ENCODE measurements at regions not wholly inside any gene's neighbourhood (a gene's known extent, or its start where the extent isn't known, plus 50 kb on each side); places are given as distances from the start of the nearest gene placed in this dataset.
A peak's percentile ranks its signal among the peaks of the same experiment; 100 is the strongest.

GRCh38 chr3:973340-973739 is 119.5 kb upstream of the CNTN6 start:
- no peak for TF ChIP-seq CTCF (IDR thresholded peaks at IDR 0.05; ENCODE audit: low read depth, low read length)
- no peak overlapping the region for H3K4me3 ChIP-seq (replicated peaks in 1 of 2; ENCODE audit: low read depth in 2 of 2, low read length in 2 of 2)
- no peak for DNase-seq (ENCODE audit: low read depth in 2 of 2)

- DNase-seq (ENCODE audit: low read depth in 2 of 2) = peak in 1 of 2 donors; percentile 9
- no peak for TF ChIP-seq CTCF (IDR thresholded peaks at IDR 0.05; ENCODE audit: low read depth, low read length)
- H3K4me3 ChIP-seq (replicated peaks in 1 of 2; ENCODE audit: low read depth in 2 of 2, low read length in 2 of 2) = no peak overlapping the region
Observed at GRCh38 chr3:976006-976405, 116.8 kb upstream of the CNTN6 start.

DNA sequence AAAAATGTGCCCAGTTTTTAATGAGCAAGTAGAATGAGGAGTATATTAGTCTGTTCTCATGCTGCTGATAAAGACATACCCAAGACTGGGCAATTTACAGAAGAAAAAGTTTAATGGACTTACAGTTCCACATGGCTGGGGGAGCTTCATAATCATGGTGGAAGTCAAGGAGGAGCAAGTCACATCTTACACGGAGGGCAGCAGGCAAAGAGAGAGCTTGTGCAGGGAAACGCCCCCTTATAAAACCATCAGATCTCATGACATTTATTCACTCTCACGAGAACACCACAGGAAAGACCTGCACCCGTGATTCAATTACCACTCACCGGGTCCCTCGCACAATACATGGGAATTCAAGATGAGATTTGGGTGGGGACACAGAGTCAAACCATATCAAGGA is 111.7 kb upstream of the CNTN6 start:
- H3K4me3 ChIP-seq (replicated peaks in 1 of 2; ENCODE audit: low read depth in 2 of 2, low read length in 2 of 2) = no peak overlapping the region
- TF ChIP-seq CTCF (IDR thresholded peaks at IDR 0.05; ENCODE audit: low read depth, low read length) = no peak
- DNase-seq (ENCODE audit: low read depth in 2 of 2) = no peak

- TF ChIP-seq CTCF (IDR thresholded peaks at IDR 0.05; ENCODE audit: low read depth, low read length) = no peak
- no peak for DNase-seq (ENCODE audit: low read depth in 2 of 2)
- H3K4me3 ChIP-seq (replicated peaks in 1 of 2; ENCODE audit: low read depth in 2 of 2, low read length in 2 of 2) = no peak overlapping the region
Observed at GRCh38 chr3:988785-989184, 104.0 kb upstream of the CNTN6 start.

- no peak for TF ChIP-seq CTCF (IDR thresholded peaks at IDR 0.05; ENCODE audit: low read depth, low read length)
- no peak for DNase-seq (ENCODE audit: low read depth in 2 of 2)
- no peak overlapping the region for H3K4me3 ChIP-seq (replicated peaks in 1 of 2; ENCODE audit: low read depth in 2 of 2, low read length in 2 of 2)
Observed at GRCh38 chr3:992871-993270, 100.0 kb upstream of the CNTN6 start.

DNA sequence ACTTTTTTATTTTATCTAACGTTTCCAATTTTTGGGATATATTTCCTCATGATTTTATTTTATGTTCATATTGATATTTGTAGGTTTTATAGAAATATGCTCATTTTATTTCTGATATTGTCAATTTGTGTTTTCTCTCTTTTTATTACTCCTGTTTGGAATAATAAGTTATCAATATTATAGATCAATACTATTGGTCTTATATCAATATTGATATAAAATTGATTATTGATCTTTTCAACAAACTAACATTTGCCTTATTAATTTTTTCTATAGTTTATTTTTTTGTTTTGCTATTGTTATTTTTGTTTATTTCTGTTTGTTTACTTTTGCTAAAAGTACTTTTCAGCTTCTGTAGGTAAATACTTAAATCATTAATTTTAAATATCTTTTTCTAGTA is 90.8 kb upstream of the CNTN6 start:
- no peak overlapping the region for H3K4me3 ChIP-seq (replicated peaks in 1 of 2; ENCODE audit: low read depth in 2 of 2, low read length in 2 of 2)
- TF ChIP-seq CTCF (IDR thresholded peaks at IDR 0.05; ENCODE audit: low read depth, low read length) = no peak
- no peak for DNase-seq (ENCODE audit: low read depth in 2 of 2)

- TF ChIP-seq CTCF (IDR thresholded peaks at IDR 0.05; ENCODE audit: low read depth, low read length) = no peak
- H3K4me3 ChIP-seq (replicated peaks in 1 of 2; ENCODE audit: low read depth in 2 of 2, low read length in 2 of 2) = no peak overlapping the region
- peak; percentile 39 to 79 for DNase-seq (ENCODE audit: low read depth in 2 of 2)
Observed at GRCh38 chr3:1007866-1008265, 85.0 kb upstream of the CNTN6 start.
